Astrocyte (in vitro differentiated cells and primary cell): ENCODE measurements at regions not wholly inside any gene's neighbourhood (a gene's known extent, or its start where the extent isn't known, plus 50 kb on each side); places are given as distances from the start of the nearest gene placed in this dataset.

ENCODE experiments used
- DNase-seq: peaks from one replicate; pipeline ENCODE4 v3.0.0-alpha.2; 2010; ENCODE audit warnings: low read depth
- FAIRE-seq: peaks from 2 replicates; lab custom pipeline; 2011; peaks lifted over from hg19 to GRCh38; lab: Jason Lieb, UNC
- H2AFZ ChIP-seq: 2 replicates; pipeline ENCODE4 v1.6.0; 2012; ENCODE audit warnings: low read depth, low read length, inconsistent platforms
- H3K27ac ChIP-seq: 2 replicates; pipeline ENCODE4 v1.5.1; 2011; ENCODE audit warnings: low read depth, low read length, inconsistent platforms
- H3K27me3 ChIP-seq: 2 replicates; pipeline ENCODE4 v1.6.0; 2011; ENCODE audit warnings: low read length, inconsistent platforms; ENCODE audit not compliant: insufficient read depth
- H3K36me3 ChIP-seq: 2 replicates; pipeline ENCODE4 v1.5.1; 2011; ENCODE audit warnings: low read length, inconsistent platforms; ENCODE audit not compliant: insufficient read depth
- H3K4me1 ChIP-seq: 2 replicates; pipeline ENCODE4 v1.5.1; 2011; ENCODE audit warnings: low read length, inconsistent platforms; ENCODE audit not compliant: insufficient read depth
- H3K4me2 ChIP-seq: 2 replicates; pipeline ENCODE4 v1.6.0; 2012; ENCODE audit warnings: low read length, inconsistent platforms
- H3K4me3 ChIP-seq: 2 replicates; pipeline ENCODE4 v1.5.1; 2011; ENCODE audit warnings: low read depth, mild to moderate bottlenecking, low read length, inconsistent platforms; ENCODE audit not compliant: insufficient read depth
- H3K79me2 ChIP-seq: 2 replicates; pipeline ENCODE4 v1.6.0; 2012; ENCODE audit warnings: mild to moderate bottlenecking, low read length, inconsistent platforms; ENCODE audit not compliant: insufficient read depth
- H3K9ac ChIP-seq: 2 replicates; pipeline ENCODE4 v1.6.0; 2012; ENCODE audit warnings: mild to moderate bottlenecking, low read length, inconsistent platforms
- H3K9me3 ChIP-seq: 2 replicates; pipeline ENCODE4 v1.5.1; 2012; ENCODE audit warnings: low read depth, mild to moderate bottlenecking, low read length, inconsistent platforms; ENCODE audit not compliant: insufficient read depth
- H4K20me1 ChIP-seq: 2 replicates; pipeline ENCODE4 v1.6.0; 2012; ENCODE audit warnings: low read length, inconsistent platforms; ENCODE audit not compliant: insufficient read depth
- H3K27ac Mint-ChIP-seq: one replicate; pipeline ENCODE4 v1.8.0; 2021; ENCODE audit warnings: mild to moderate bottlenecking, mixed read lengths; ENCODE audit not compliant: unreplicated experiment
- H3K27me3 Mint-ChIP-seq: one replicate; pipeline ENCODE4 v1.8.0; 2021; ENCODE audit warnings: low read depth, mixed read lengths; ENCODE audit not compliant: unreplicated experiment
- H3K36me3 Mint-ChIP-seq: one replicate; pipeline ENCODE4 v1.8.0; 2021; ENCODE audit warnings: low read depth, mixed read lengths; ENCODE audit not compliant: unreplicated experiment
- H3K4me1 Mint-ChIP-seq: one replicate; pipeline ENCODE4 v1.8.0; 2021; ENCODE audit warnings: low read depth, mixed read lengths; ENCODE audit not compliant: unreplicated experiment
- H3K4me3 Mint-ChIP-seq: one replicate; pipeline ENCODE4 v1.8.0; 2021; ENCODE audit warnings: mild to moderate bottlenecking, moderate library complexity, mixed read lengths; ENCODE audit not compliant: unreplicated experiment
- H3K9me3 Mint-ChIP-seq: one replicate; pipeline ENCODE4 v1.8.0; 2021; ENCODE audit warnings: mild to moderate bottlenecking, mixed read lengths; ENCODE audit not compliant: unreplicated experiment
- CTCF ChIP-seq: IDR thresholded peaks from 2 replicates; pipeline ENCODE4 v1.5.1; 2011; ENCODE audit warnings: low read depth, mild to moderate bottlenecking, inconsistent platforms, low read length, moderate library complexity; ENCODE audit not compliant: insufficient read depth
- EZH2 ChIP-seq: IDR thresholded peaks from 2 replicates; pipeline ENCODE4 v1.6.1; 2012; ENCODE audit warnings: mild to moderate bottlenecking, low read length, inconsistent platforms; ENCODE audit not compliant: insufficient read depth

- Mint-ChIP-seq H3K4me3 (no peak overlapping the region), H3K9me3 (no peaks in the 10 kb centered on the region), H3K27me3 (no peaks in the 10 kb centered on the region), H3K4me1 (peaks cover 13% of the 10 kb centered on the region), H3K36me3 (no peaks in the 10 kb centered on the region), H3K27ac (no peak overlapping the region)
- TF ChIP-seq CTCF = no peak
- no peak for TF ChIP-seq EZH2
- Histone ChIP-seq H2AFZ (no peak overlapping the region), H3K4me1 (no peaks in the 10 kb centered on the region), H3K9ac (no peak overlapping the region), H3K4me2 (no peak overlapping the region), H3K27ac (no peak overlapping the region), H3K27me3 (no peaks in the 10 kb centered on the region), H3K4me3 (no peak overlapping the region), H3K36me3 (no peaks in the 10 kb centered on the region), H4K20me1 (no peaks in the 10 kb centered on the region), H3K79me2 (no peaks in the 10 kb centered on the region), H3K9me3 (no peaks in the 10 kb centered on the region)
- no peak for FAIRE-seq
- no peak for DNase-seq
Observed at GRCh38 chr1:73803380-73803779, 394.6 kb downstream of the LRRIQ3 start.

GRCh38 chr1:73801912-73802429, 396.0 kb downstream of the LRRIQ3 start:
- no peak overlapping the region for H3K27ac Mint-ChIP-seq
- H3K27me3 Mint-ChIP-seq = no peaks in the 10 kb centered on the region
- peak; percentile 22 for DNase-seq
- no peaks in the 10 kb centered on the region for H3K36me3 Mint-ChIP-seq
- no peak overlapping the region for H3K9ac ChIP-seq
- H3K27me3 ChIP-seq = no peaks in the 10 kb centered on the region
- TF ChIP-seq EZH2 (no peak), CTCF (no peak)
- no peak overlapping the region for H2AFZ ChIP-seq
- H3K9me3 ChIP-seq = no peaks in the 10 kb centered on the region
- H3K4me3 ChIP-seq = no peak overlapping the region
- H3K9me3 Mint-ChIP-seq = no peaks in the 10 kb centered on the region
- H3K79me2 ChIP-seq = no peaks in the 10 kb centered on the region
- no peaks in the 10 kb centered on the region for H4K20me1 ChIP-seq
- no peaks in the 10 kb centered on the region for H3K36me3 ChIP-seq
- no peak overlapping the region for H3K4me2 ChIP-seq
- no peak overlapping the region for H3K27ac ChIP-seq
- peaks cover 13% of the 10 kb centered on the region for H3K4me1 Mint-ChIP-seq
- no peak overlapping the region for H3K4me3 Mint-ChIP-seq
- peak; percentile 23 for FAIRE-seq
- H3K4me1 ChIP-seq = no peaks in the 10 kb centered on the region

DNA sequence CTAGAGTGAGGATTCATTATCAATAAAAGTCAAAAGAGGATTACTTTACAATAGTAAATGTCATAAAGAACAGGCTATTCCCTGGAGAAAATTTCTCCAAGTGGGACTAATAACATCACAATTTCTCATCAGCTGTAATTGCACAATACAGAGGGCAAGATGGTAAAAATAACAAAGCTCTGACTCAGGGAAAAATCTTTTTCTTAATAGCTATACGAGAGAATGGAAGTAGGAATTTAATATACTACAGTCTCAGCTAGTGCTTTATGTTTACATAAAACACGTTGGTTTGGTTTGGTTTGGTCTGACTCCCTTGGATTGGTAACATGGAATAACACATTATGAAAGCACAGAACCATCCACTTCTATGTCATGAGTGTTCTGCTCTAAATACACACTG, 397.6 kb downstream of the LRRIQ3 start:
- Mint-ChIP-seq H3K4me3 (no peak overlapping the region), H3K27me3 (no peaks in the 10 kb centered on the region), H3K27ac (no peak overlapping the region), H3K9me3 (no peaks in the 10 kb centered on the region), H3K36me3 (no peaks in the 10 kb centered on the region), H3K4me1 (peaks cover 13% of the 10 kb centered on the region)
- peak; percentile 67 for DNase-seq
- no peak overlapping the region for H3K9ac ChIP-seq
- no peaks in the 10 kb centered on the region for H3K27me3 ChIP-seq
- no peaks in the 10 kb centered on the region for H3K79me2 ChIP-seq
- no peaks in the 10 kb centered on the region for H3K36me3 ChIP-seq
- H3K4me1 ChIP-seq = no peaks in the 10 kb centered on the region
- no peak overlapping the region for H2AFZ ChIP-seq
- H3K9me3 ChIP-seq = no peaks in the 10 kb centered on the region
- no peak overlapping the region for H3K27ac ChIP-seq
- TF ChIP-seq CTCF (no peak), EZH2 (no peak)
- H4K20me1 ChIP-seq = no peaks in the 10 kb centered on the region
- H3K4me3 ChIP-seq = no peak overlapping the region
- no peak for FAIRE-seq
- no peak overlapping the region for H3K4me2 ChIP-seq
